Osteoblast (primary cell): ENCODE measurements at regions not wholly inside any gene's neighbourhood (a gene's known extent, or its start where the extent isn't known, plus 50 kb on each side); places are given as distances from the start of the nearest gene placed in this dataset.

Experiments used
- DNase-seq: peaks from one replicate; pipeline ENCODE4 v3.0.0; 2011; ENCODE audit warnings: low spot score, mixed read lengths; ENCODE audit not compliant: insufficient read length; ENCODE audit errors: missing footprints
- H2AFZ ChIP-seq: 2 replicates; pipeline ENCODE4 v1.6.0; 2011; ENCODE audit warnings: mild to moderate bottlenecking, low read length
- H3K27ac ChIP-seq: 2 replicates; pipeline ENCODE4 v1.5.1; 2011; ENCODE audit warnings: mild to moderate bottlenecking, low read depth, low read length, moderate library complexity
- H3K27me3 ChIP-seq: 2 replicates; pipeline ENCODE4 v1.6.0; 2012; ENCODE audit warnings: mild to moderate bottlenecking, control low read depth, inconsistent platforms, low read length, moderate library complexity; ENCODE audit not compliant: insufficient read depth
- H3K36me3 ChIP-seq: 2 replicates; pipeline ENCODE4 v1.5.1; 2011; ENCODE audit warnings: mild to moderate bottlenecking, low read length, control low read depth, moderate library complexity; ENCODE audit not compliant: insufficient read depth
- H3K4me1 ChIP-seq: 2 replicates; pipeline ENCODE4 v1.5.1; 2011; ENCODE audit warnings: mild to moderate bottlenecking, low read length, control low read depth, moderate library complexity; ENCODE audit not compliant: insufficient read depth
- H3K4me2 ChIP-seq: 2 replicates; pipeline ENCODE4 v1.6.0; 2011; ENCODE audit warnings: mild to moderate bottlenecking, low read length; ENCODE audit not compliant: insufficient read depth
- H3K4me3 ChIP-seq: fragments of 200-600 bp; sonication (generic); 3 replicates; pipeline ENCODE4 v1.5.1; 2012; ENCODE audit warnings: mild to moderate bottlenecking, low read length, inconsistent platforms; ENCODE audit not compliant: insufficient read depth
- H3K79me2 ChIP-seq: 2 replicates; pipeline ENCODE4 v1.6.0; 2012; ENCODE audit warnings: mild to moderate bottlenecking, low read length, control low read depth, inconsistent platforms; ENCODE audit not compliant: insufficient read depth
- H3K9me3 ChIP-seq: 2 replicates; pipeline ENCODE4 v1.5.1; 2011; ENCODE audit warnings: low read depth, low read length, control low read depth
- H4K20me1 ChIP-seq: 2 replicates; pipeline ENCODE4 v1.6.0; 2012; ENCODE audit warnings: mild to moderate bottlenecking, low read length, control low read depth; ENCODE audit not compliant: insufficient read depth
- CTCF ChIP-seq: IDR thresholded peaks from 2 replicates; pipeline ENCODE4 v1.5.1; 2011; ENCODE audit warnings: mild to moderate bottlenecking, low read depth, low read length, moderate library complexity; ENCODE audit errors: extremely low read depth

GRCh38 chr6:19205076-19205475 is 632.1 kb upstream of the ID4 start:
- Histone ChIP-seq H3K4me1 (no peaks in the 10 kb centered on the region), H3K4me3 (no peak overlapping the region), H3K4me2 (no peak overlapping the region), H3K36me3 (no peaks in the 10 kb centered on the region), H3K27me3 (no peaks in the 10 kb centered on the region), H3K27ac (no peak overlapping the region), H3K9me3 (no peaks in the 10 kb centered on the region), H2AFZ (no peak overlapping the region), H4K20me1 (no peaks in the 10 kb centered on the region), H3K79me2 (no peaks in the 10 kb centered on the region)
- DNase-seq = no peak
- no peak for TF ChIP-seq CTCF

- Histone ChIP-seq H3K4me3 (no peak overlapping the region), H4K20me1 (no peaks in the 10 kb centered on the region), H3K27ac (no peak overlapping the region), H3K9me3 (no peaks in the 10 kb centered on the region), H2AFZ (no peak overlapping the region), H3K4me1 (no peaks in the 10 kb centered on the region), H3K36me3 (no peaks in the 10 kb centered on the region), H3K4me2 (no peak overlapping the region), H3K79me2 (no peaks in the 10 kb centered on the region), H3K27me3 (no peaks in the 10 kb centered on the region)
- no peak for DNase-seq
- no peak for TF ChIP-seq CTCF
These were observed 628.0 kb upstream of the ID4 start for GRCh38 chr6:19209202-19209601.

GRCh38 chr6:19210849-19211590 is 626.1 kb upstream of the ID4 start:
- no peak overlapping the region for H3K4me3 ChIP-seq
- no peaks in the 10 kb centered on the region for H4K20me1 ChIP-seq
- H3K27me3 ChIP-seq = no peaks in the 10 kb centered on the region
- no peak for TF ChIP-seq CTCF
- H3K36me3 ChIP-seq = no peaks in the 10 kb centered on the region
- no peak overlapping the region for H3K4me2 ChIP-seq
- no peaks in the 10 kb centered on the region for H3K9me3 ChIP-seq
- no peak overlapping the region for H3K27ac ChIP-seq
- H2AFZ ChIP-seq = no peak overlapping the region
- H3K4me1 ChIP-seq = no peaks in the 10 kb centered on the region
- peak; percentile 10 for DNase-seq
- no peaks in the 10 kb centered on the region for H3K79me2 ChIP-seq

- H3K9me3 ChIP-seq = no peaks in the 10 kb centered on the region
- no peak overlapping the region for H3K4me3 ChIP-seq
- H3K4me1 ChIP-seq = no peaks in the 10 kb centered on the region
- no peaks in the 10 kb centered on the region for H3K36me3 ChIP-seq
- no peak for DNase-seq
- TF ChIP-seq CTCF = no peak
- no peak overlapping the region for H3K27ac ChIP-seq
- no peaks in the 10 kb centered on the region for H3K27me3 ChIP-seq
- H4K20me1 ChIP-seq = no peaks in the 10 kb centered on the region
- no peaks in the 10 kb centered on the region for H3K79me2 ChIP-seq
- H3K4me2 ChIP-seq = no peak overlapping the region
- no peak overlapping the region for H2AFZ ChIP-seq
These were observed 622.9 kb upstream of the ID4 start for GRCh38 chr6:19214231-19214630.
